22Rv1 (cell line): ENCODE measurements at regions not wholly inside any gene's neighbourhood (a gene's known extent, or its start where the extent isn't known, plus 50 kb on each side); places are given as distances from the start of the nearest gene placed in this dataset.

Experiments
- ZFX ChIP-seq: fragments of 450-650 bp; IDR thresholded peaks from 2 replicates; pipeline ENCODE4 v1.6.1; 2017; ENCODE audit warnings: antibody characterized with exemption, borderline replicate concordance
- TF ChIP-seq, protein P1 (sequence below): fragments of 450-650 bp; IDR thresholded peaks from 2 replicates; pipeline ENCODE4 v1.5.1; 2017; ENCODE audit warnings: mild to moderate bottlenecking

DNA sequence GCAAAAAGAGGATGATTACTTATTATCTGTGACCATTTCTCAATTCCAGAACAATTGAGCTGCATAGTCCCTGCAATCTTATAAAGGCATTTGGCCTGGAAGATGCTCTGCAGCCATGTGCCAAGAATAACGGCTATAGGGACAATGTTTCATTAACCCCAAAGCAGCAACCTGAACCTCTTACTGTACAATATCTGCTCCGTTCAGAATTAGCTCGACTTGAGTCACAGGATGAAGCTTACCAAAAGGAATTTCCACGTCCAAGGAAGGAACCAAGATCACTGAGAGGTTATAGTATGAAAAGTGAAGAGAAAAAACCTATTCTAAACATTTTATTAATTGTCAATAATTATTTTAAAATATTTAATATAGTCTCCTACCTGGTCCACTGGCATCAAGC, 167.3 kb upstream of the GMDS start:
- TF ChIP-seq, protein P1, sequence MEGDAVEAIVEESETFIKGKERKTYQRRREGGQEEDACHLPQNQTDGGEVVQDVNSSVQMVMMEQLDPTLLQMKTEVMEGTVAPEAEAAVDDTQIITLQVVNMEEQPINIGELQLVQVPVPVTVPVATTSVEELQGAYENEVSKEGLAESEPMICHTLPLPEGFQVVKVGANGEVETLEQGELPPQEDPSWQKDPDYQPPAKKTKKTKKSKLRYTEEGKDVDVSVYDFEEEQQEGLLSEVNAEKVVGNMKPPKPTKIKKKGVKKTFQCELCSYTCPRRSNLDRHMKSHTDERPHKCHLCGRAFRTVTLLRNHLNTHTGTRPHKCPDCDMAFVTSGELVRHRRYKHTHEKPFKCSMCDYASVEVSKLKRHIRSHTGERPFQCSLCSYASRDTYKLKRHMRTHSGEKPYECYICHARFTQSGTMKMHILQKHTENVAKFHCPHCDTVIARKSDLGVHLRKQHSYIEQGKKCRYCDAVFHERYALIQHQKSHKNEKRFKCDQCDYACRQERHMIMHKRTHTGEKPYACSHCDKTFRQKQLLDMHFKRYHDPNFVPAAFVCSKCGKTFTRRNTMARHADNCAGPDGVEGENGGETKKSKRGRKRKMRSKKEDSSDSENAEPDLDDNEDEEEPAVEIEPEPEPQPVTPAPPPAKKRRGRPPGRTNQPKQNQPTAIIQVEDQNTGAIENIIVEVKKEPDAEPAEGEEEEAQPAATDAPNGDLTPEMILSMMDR, result no peak
- no peak for TF ChIP-seq ZFX
